Activated naive CD8-positive, alpha-beta T cell treated with anti-CD3 and anti-CD28 coated beads, Interleukin-2, amount 50 U/mL, for 24 hours (primary cell): ENCODE measurements at regions not wholly inside any gene's neighbourhood (a gene's known extent, or its start where the extent isn't known, plus 50 kb on each side); places are given as distances from the start of the nearest gene placed in this dataset.
"Not testable (repeated sequence)": the region's sequence is repeated elsewhere in the genome, so short reads cannot be mapped to it uniquely, and the experiment has no call there.

ENCODE experiments used
- ATAC-seq: fragments of 150-1000 bp; cut with Tn5 transposase; one replicate; pipeline ENCODE4 v1.10.0; 2021
- DNase-seq: peaks from one replicate; pipeline ENCODE4 v3.0.0; 2021
- H3K27ac Mint-ChIP-seq: one replicate; pipeline ENCODE4 v1.8.0; 2021; ENCODE audit warnings: mild to moderate bottlenecking, mixed read lengths
- H3K27me3 Mint-ChIP-seq: one replicate; pipeline ENCODE4 v1.8.0; 2021; ENCODE audit warnings: mixed read lengths
- H3K36me3 Mint-ChIP-seq: one replicate; pipeline ENCODE4 v1.8.0; 2021; ENCODE audit warnings: low read depth, mixed read lengths
- H3K4me1 Mint-ChIP-seq: one replicate; pipeline ENCODE4 v1.8.0; 2021; ENCODE audit warnings: mixed read lengths
- H3K4me3 Mint-ChIP-seq: one replicate; pipeline ENCODE4 v1.8.0; 2021; ENCODE audit warnings: mild to moderate bottlenecking, moderate library complexity, mixed read lengths
- H3K9me3 Mint-ChIP-seq: one replicate; pipeline ENCODE4 v1.8.0; 2021; ENCODE audit warnings: mixed read lengths

DNA sequence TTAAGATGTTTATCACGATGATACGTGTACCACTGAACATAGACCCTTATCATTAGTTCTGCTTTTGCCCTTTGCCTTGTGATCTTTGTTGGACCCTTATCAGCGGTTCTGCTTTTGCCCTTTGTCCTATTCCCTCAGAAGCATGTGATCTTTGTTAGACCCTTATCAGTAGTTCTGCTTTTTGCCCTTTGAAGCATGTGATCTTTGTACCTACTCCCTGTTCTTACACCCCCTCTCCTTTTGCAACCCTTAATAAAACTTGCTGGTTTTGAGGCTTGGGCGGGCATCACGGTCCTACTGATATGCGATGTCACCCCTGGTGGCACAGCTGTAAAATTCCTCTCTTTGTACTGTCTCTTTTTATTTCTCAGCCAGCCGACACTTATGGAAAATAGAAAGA lies 117.0 kb downstream of the SDHAF3 start:
- not testable (repeated sequence) for ATAC-seq, H3K27ac Mint-ChIP-seq, DNase-seq, H3K27me3 Mint-ChIP-seq, H3K4me1 Mint-ChIP-seq, H3K36me3 Mint-ChIP-seq, H3K4me3 Mint-ChIP-seq
- peaks cover 36% of the 10 kb centered on the region for H3K9me3 Mint-ChIP-seq

DNA sequence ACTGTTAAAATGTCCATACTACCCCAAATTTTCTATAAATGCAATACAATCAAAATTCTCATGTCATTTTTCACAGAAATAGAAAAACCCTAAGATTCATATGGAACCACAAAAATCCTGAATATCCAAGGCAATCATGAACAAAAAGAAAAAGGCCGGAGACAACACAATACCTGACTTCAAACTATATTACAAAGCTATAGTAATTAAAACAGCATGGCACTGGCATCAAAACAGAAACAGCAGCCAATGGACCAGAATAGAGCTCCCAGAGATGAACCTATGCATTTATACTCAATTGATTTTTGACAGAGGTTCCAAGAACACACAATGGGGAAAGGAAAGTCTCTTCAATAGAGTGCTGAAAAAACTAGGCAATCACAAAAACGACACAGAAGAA lies 128.8 kb downstream of the SDHAF3 start:
- peaks cover 15% of the 10 kb centered on the region for H3K9me3 Mint-ChIP-seq
- H3K4me3 Mint-ChIP-seq, result no peak overlapping the region
- H3K4me1 Mint-ChIP-seq, result no peaks in the 10 kb centered on the region
- H3K27ac Mint-ChIP-seq, result no peak overlapping the region
- peaks cover 2% of the 10 kb centered on the region for H3K27me3 Mint-ChIP-seq
- DNase-seq (no peak), ATAC-seq (no peak)
- no peaks in the 10 kb centered on the region for H3K36me3 Mint-ChIP-seq

GRCh38 chr7:97258187-97258586 lies 140.7 kb downstream of the SDHAF3 start:
- ATAC-seq, result not testable (repeated sequence)

GRCh38 chr7:97269741-97270140 lies 152.2 kb downstream of the SDHAF3 start:
- no peak overlapping the region for H3K27ac Mint-ChIP-seq
- ATAC-seq, result no peak

More at GRCh38 chr7:97258187-97258586, 140.7 kb downstream of the SDHAF3 start:
- H3K4me3 Mint-ChIP-seq, H3K4me1 Mint-ChIP-seq, H3K27me3 Mint-ChIP-seq, H3K36me3 Mint-ChIP-seq, H3K27ac Mint-ChIP-seq, DNase-seq, H3K9me3 Mint-ChIP-seq: not testable (repeated sequence)

GRCh38 chr7:97270280-97270679 lies 152.8 kb downstream of the SDHAF3 start:
- Mint-ChIP-seq H3K36me3 (no peaks in the 10 kb centered on the region), H3K27me3 (peaks cover 9% of the 10 kb centered on the region), H3K4me1 (no peaks in the 10 kb centered on the region), H3K27ac (no peak overlapping the region), H3K9me3 (no peaks in the 10 kb centered on the region), H3K4me3 (no peak overlapping the region)
- DNase-seq (no peak), ATAC-seq (no peak)

More at GRCh38 chr7:97269741-97270140, 152.2 kb downstream of the SDHAF3 start:
- Mint-ChIP-seq H3K27me3 (peaks cover 9% of the 10 kb centered on the region), H3K4me1 (no peaks in the 10 kb centered on the region), H3K4me3 (no peak overlapping the region), H3K36me3 (no peaks in the 10 kb centered on the region), H3K9me3 (no peaks in the 10 kb centered on the region)
- DNase-seq, result no peak

DNA sequence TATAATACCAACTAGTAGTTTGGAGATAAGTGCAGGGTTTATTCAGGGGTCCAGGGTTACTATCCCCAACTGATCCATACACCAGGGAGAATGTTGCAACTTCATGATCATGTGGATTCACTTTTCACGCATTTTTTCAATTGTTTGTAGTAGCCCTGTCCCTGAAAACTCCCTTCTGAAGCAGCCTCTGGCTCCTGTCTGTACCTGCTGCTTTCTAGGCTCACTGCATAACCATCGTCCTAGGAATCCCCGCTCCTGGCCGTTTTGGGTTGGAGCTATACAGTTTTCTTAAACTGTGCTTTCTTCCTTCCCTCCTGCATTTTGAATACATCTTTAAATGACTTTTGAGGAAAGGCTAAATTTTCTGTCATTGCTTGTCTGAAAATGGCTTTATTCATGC lies 154.1 kb downstream of the SDHAF3 start:
- DNase-seq, result no peak
- Mint-ChIP-seq H3K4me1 (no peaks in the 10 kb centered on the region), H3K36me3 (no peaks in the 10 kb centered on the region), H3K27me3 (peaks cover 9% of the 10 kb centered on the region), H3K4me3 (no peak overlapping the region), H3K9me3 (no peaks in the 10 kb centered on the region), H3K27ac (no peak overlapping the region)
- ATAC-seq, result no peak

GRCh38 chr7:97272237-97272975 lies 154.9 kb downstream of the SDHAF3 start:
- ATAC-seq, result no peak
- Mint-ChIP-seq H3K36me3 (no peaks in the 10 kb centered on the region), H3K4me3 (no peak overlapping the region), H3K27ac (no peak overlapping the region), H3K9me3 (no peaks in the 10 kb centered on the region), H3K4me1 (no peaks in the 10 kb centered on the region), H3K27me3 (peaks cover 9% of the 10 kb centered on the region)
- no peak for DNase-seq

- Mint-ChIP-seq H3K27me3 (peaks cover 11% of the 10 kb centered on the region), H3K27ac (no peak overlapping the region), H3K36me3 (no peaks in the 10 kb centered on the region), H3K4me1 (no peaks in the 10 kb centered on the region), H3K4me3 (no peak overlapping the region), H3K9me3 (no peaks in the 10 kb centered on the region)
- ATAC-seq (no peak), DNase-seq (no peak)
Measured at GRCh38 chr7:97275475-97275874, 158.0 kb downstream of the SDHAF3 start.

- H3K4me3 Mint-ChIP-seq, result no peak overlapping the region
- ATAC-seq (no peak), DNase-seq (no peak)
- no peaks in the 10 kb centered on the region for H3K9me3 Mint-ChIP-seq
- H3K4me1 Mint-ChIP-seq, result no peaks in the 10 kb centered on the region
- H3K27ac Mint-ChIP-seq, result no peak overlapping the region
- peaks cover 1% of the 10 kb centered on the region for H3K27me3 Mint-ChIP-seq
- H3K36me3 Mint-ChIP-seq, result no peaks in the 10 kb centered on the region
Measured at GRCh38 chr7:97280950-97281349, 163.5 kb downstream of the SDHAF3 start.

GRCh38 chr7:97285348-97285747 lies 167.8 kb downstream of the SDHAF3 start:
- DNase-seq (no peak), ATAC-seq (no peak)
- Mint-ChIP-seq H3K9me3 (peaks cover 3% of the 10 kb centered on the region), H3K27ac (no peak overlapping the region), H3K27me3 (no peaks in the 10 kb centered on the region), H3K4me1 (no peaks in the 10 kb centered on the region), H3K36me3 (no peaks in the 10 kb centered on the region), H3K4me3 (no peak overlapping the region)

- no peaks in the 10 kb centered on the region for H3K36me3 Mint-ChIP-seq
- H3K4me1 Mint-ChIP-seq, result no peaks in the 10 kb centered on the region
- no peak overlapping the region for H3K27ac Mint-ChIP-seq
- H3K27me3 Mint-ChIP-seq, result no peaks in the 10 kb centered on the region
- no peak for DNase-seq
- peaks cover 3% of the 10 kb centered on the region for H3K9me3 Mint-ChIP-seq
- H3K4me3 Mint-ChIP-seq, result no peak overlapping the region
- ATAC-seq, result no peak
Measured at GRCh38 chr7:97293031-97293430, 175.5 kb downstream of the SDHAF3 start.

DNA sequence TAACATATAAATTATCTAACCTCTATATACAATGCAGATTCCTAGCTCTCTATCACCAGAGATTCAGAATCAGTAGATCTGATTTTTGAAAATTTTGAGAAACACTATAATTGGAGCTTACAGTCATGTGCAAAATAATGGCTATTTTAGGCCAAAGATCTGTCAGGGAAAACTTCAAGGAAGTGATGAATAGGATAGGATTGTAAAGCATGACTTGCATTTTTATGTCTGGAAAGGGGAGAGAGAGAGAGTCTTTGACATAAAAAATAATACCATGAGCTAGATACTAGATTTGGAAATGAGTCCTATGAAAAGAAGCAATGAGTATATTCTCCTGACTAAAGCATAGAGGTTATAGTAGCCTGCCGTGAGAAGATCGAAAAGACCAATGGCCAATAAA lies 181.1 kb downstream of the SDHAF3 start:
- Mint-ChIP-seq H3K9me3 (no peaks in the 10 kb centered on the region), H3K27me3 (peaks cover 3% of the 10 kb centered on the region), H3K27ac (no peak overlapping the region), H3K4me1 (no peaks in the 10 kb centered on the region), H3K36me3 (no peaks in the 10 kb centered on the region), H3K4me3 (no peak overlapping the region)
- no peak for DNase-seq
- ATAC-seq, result no peak

DNA sequence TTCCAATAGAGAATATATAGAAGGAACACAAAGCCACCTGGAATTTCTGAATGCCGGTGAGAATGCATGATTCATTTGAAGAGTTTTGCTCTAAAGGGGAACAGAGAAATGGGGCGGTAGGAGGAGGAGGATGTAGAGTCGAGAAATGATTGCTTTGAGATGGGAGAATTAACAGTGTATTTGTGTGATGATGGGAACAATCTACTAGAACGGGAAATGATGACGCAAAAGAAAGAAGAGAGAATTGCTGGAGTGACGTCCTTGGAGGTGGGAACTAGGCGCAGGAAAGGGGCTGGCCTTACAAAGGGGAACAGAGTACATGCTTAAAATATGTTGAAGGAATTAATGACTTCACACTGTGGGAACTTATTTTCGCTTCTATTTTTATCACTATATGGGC lies 188.1 kb downstream of the SDHAF3 start:
- Mint-ChIP-seq H3K27me3 (peaks cover 3% of the 10 kb centered on the region), H3K4me1 (no peaks in the 10 kb centered on the region), H3K36me3 (no peaks in the 10 kb centered on the region), H3K9me3 (peaks cover 5% of the 10 kb centered on the region), H3K4me3 (no peak overlapping the region), H3K27ac (no peak overlapping the region)
- ATAC-seq (no peak), DNase-seq (no peak)

DNA sequence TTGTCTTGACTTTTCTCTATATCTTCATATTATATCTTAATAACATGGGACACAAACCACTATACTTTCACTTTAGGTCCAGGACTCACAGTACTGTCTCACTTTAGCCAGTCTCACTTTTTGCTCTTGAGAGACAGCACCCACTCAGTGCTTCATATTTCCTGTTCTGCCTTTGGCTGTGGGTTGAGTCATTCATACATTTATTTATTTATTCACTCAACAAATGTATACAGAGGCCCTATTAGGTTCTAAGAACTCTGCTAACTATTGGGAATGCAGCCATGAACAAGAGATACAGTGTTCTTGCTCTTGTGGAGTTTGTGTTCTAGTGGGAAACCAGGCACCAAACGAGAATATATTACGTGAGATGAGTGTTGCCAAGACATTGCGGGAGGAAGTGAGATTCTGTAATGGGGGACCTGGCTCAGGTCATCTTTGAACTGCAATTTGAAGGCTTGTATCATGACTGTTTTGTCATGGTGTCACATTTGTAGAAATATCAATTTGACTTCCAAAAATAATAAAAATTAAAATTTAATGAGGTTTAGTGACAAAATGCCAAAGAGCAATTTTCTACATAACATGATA lies 190.1 kb downstream of the SDHAF3 start:
- Mint-ChIP-seq H3K27me3 (peaks cover 3% of the 10 kb centered on the region), H3K27ac (no peak overlapping the region), H3K4me3 (no peak overlapping the region), H3K9me3 (peaks cover 5% of the 10 kb centered on the region), H3K36me3 (no peaks in the 10 kb centered on the region), H3K4me1 (no peaks in the 10 kb centered on the region)
- DNase-seq (no peak), ATAC-seq (no peak)

- H3K27me3 Mint-ChIP-seq, result peaks cover 2% of the 10 kb centered on the region
- H3K36me3 Mint-ChIP-seq, result no peaks in the 10 kb centered on the region
- no peak overlapping the region for H3K4me3 Mint-ChIP-seq
- no peaks in the 10 kb centered on the region for H3K9me3 Mint-ChIP-seq
- ATAC-seq (no peak), DNase-seq (no peak)
- no peaks in the 10 kb centered on the region for H3K4me1 Mint-ChIP-seq
- no peak overlapping the region for H3K27ac Mint-ChIP-seq
Measured at GRCh38 chr7:97313900-97314299, 196.4 kb downstream of the SDHAF3 start.
